Endodermal cell (in vitro differentiated cells): ENCODE measurements at regions not wholly inside any gene's neighbourhood (a gene's known extent, or its start where the extent isn't known, plus 50 kb on each side); places are given as distances from the start of the nearest gene placed in this dataset.

ENCODE experiments used
- DNase-seq: peaks from one replicate; pipeline ENCODE4 v3.0.0-alpha.2; 2017
- H3K27ac ChIP-seq: 2 replicates; pipeline ENCODE4 v1.5.1; 2013; ENCODE audit warnings: mild to moderate bottlenecking, low read depth, low read length, moderate library complexity
- H3K27me3 ChIP-seq: 2 replicates; pipeline ENCODE4 v1.6.1; 2013; ENCODE audit warnings: mild to moderate bottlenecking, low read length, moderate library complexity; ENCODE audit not compliant: insufficient read depth, control insufficient read depth, poor library complexity, severe bottlenecking
- H3K36me3 ChIP-seq: 2 replicates; pipeline ENCODE4 v1.7.0; 2013; ENCODE audit warnings: mild to moderate bottlenecking, low read length, moderate library complexity; ENCODE audit not compliant: control insufficient read depth, insufficient read depth
- H3K4me1 ChIP-seq: one replicate; pipeline ENCODE4 v1.7.0; 2013; ENCODE audit warnings: low read length; ENCODE audit not compliant: control insufficient read depth, insufficient read depth
- H3K4me3 ChIP-seq: 2 replicates; pipeline ENCODE4 v1.5.1; 2013; ENCODE audit warnings: mild to moderate bottlenecking, low read length, moderate library complexity
- H3K9ac ChIP-seq: 2 replicates; pipeline ENCODE4 v1.6.1; 2013; ENCODE audit warnings: mild to moderate bottlenecking, low read length, moderate library complexity; ENCODE audit not compliant: poor library complexity, severe bottlenecking; ENCODE audit errors: extremely low read depth
- H3K9me3 ChIP-seq: 2 replicates; pipeline ENCODE4 v1.6.1; 2013; ENCODE audit warnings: mild to moderate bottlenecking, low read length, moderate library complexity; ENCODE audit not compliant: control insufficient read depth
- H3K27ac Mint-ChIP-seq: 2 replicates; pipeline ENCODE4 v1.8.0; 2020; ENCODE audit warnings: mixed read lengths
- H3K27me3 Mint-ChIP-seq: 2 replicates; pipeline ENCODE4 v1.8.0; 2021; ENCODE audit warnings: mild to moderate bottlenecking, mixed read lengths; ENCODE audit not compliant: insufficient read depth
- H3K36me3 Mint-ChIP-seq: 2 replicates; pipeline ENCODE4 v1.8.0; 2020; ENCODE audit warnings: low read depth, mixed read lengths
- H3K4me1 Mint-ChIP-seq: 2 replicates; pipeline ENCODE4 v1.8.0; 2020; ENCODE audit warnings: mixed read lengths
- H3K4me3 Mint-ChIP-seq: 2 replicates; pipeline ENCODE4 v1.8.0; 2020; ENCODE audit warnings: mild to moderate bottlenecking, moderate library complexity, mixed read lengths
- H3K9me3 Mint-ChIP-seq: 2 replicates; pipeline ENCODE4 v1.8.0; 2020; ENCODE audit warnings: mild to moderate bottlenecking, mixed read lengths
- WGBS, 2 experiments: methylation state at CpG; one replicate each; pipeline versions ENCODE4 v1.1.5 to v1.1.7; 2013; ENCODE audit warnings: missing lambda C conversion rate in 2 of 2, mixed read lengths in 1 of 2; ENCODE audit not compliant: insufficient coverage in 1 of 2, insufficient read length in 1 of 2; 5-methylcytosine and 5-hydroxymethylcytosine counted together
- TF ChIP-seq, protein P1 (sequence below): fragments of 200-600 bp; sonication (generic); conservative IDR thresholded peaks from 2 replicates; pipeline ENCODE4 v1.5.0; 2021; ENCODE audit warnings: antibody characterized with exemption, mild to moderate bottlenecking

- Mint-ChIP-seq H3K4me1 (no peaks in the 10 kb centered on the region), H3K4me3 (no peak overlapping the region), H3K27ac (no peak overlapping the region), H3K27me3 (peaks cover 28% of the 10 kb centered on the region), H3K9me3 (no peaks in the 10 kb centered on the region), H3K36me3 (no peaks in the 10 kb centered on the region)
- 84% methylated on average over 2 of the region's 3 CpGs; no CpG with 5 or more reads in 1 of the 2 experiments for WGBS, 2 experiments
- Histone ChIP-seq H3K9ac (no peak overlapping the region), H3K4me1 (no peaks in the 10 kb centered on the region), H3K27me3 (peaks cover 21% of the 10 kb centered on the region), H3K36me3 (no peaks in the 10 kb centered on the region), H3K4me3 (no peak overlapping the region), H3K27ac (no peak overlapping the region), H3K9me3 (no peaks in the 10 kb centered on the region)
- TF ChIP-seq, protein P1, sequence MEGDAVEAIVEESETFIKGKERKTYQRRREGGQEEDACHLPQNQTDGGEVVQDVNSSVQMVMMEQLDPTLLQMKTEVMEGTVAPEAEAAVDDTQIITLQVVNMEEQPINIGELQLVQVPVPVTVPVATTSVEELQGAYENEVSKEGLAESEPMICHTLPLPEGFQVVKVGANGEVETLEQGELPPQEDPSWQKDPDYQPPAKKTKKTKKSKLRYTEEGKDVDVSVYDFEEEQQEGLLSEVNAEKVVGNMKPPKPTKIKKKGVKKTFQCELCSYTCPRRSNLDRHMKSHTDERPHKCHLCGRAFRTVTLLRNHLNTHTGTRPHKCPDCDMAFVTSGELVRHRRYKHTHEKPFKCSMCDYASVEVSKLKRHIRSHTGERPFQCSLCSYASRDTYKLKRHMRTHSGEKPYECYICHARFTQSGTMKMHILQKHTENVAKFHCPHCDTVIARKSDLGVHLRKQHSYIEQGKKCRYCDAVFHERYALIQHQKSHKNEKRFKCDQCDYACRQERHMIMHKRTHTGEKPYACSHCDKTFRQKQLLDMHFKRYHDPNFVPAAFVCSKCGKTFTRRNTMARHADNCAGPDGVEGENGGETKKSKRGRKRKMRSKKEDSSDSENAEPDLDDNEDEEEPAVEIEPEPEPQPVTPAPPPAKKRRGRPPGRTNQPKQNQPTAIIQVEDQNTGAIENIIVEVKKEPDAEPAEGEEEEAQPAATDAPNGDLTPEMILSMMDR, result no peak
- no peak for DNase-seq
Observed at GRCh38 chr18:47627030-47627429, 303.4 kb downstream of the SMAD2 start.

DNA sequence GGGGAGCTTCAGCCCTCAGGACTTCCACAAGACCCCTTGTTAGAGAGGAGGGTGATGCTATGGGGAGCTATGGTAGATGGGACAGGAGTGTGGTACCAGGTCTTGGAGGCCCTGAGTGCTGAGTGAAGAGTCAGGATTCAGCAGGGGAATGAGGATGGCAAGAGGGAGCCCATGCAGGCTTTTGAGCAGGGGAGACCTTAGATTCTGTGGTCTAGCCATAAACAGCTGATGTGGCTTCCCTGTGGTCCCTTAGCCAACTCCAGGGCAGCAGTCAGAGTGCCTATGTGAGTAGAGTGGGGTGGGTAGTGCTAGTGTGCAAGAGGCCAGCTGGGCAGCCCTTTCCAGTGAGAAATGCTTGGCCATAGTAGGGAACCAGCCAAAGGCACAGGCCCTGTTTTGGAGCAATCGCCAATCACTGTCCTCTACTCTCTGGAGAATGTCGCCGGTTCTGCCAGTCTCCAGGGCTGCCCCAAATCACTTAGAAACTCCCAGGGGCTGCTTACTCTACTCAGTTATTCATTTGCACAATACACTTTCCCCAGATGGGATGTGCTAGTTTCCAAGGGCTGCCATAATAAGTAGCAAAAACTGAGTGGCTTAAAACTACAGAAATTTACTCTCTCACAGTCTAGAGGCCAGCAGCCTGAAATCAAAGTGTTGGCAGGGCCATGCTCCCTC, 310.5 kb downstream of the SMAD2 start:
- Mint-ChIP-seq H3K9me3 (no peaks in the 10 kb centered on the region), H3K27me3 (peaks cover 6% of the 10 kb centered on the region), H3K4me1 (no peaks in the 10 kb centered on the region), H3K27ac (no peak overlapping the region), H3K36me3 (no peaks in the 10 kb centered on the region), H3K4me3 (no peak overlapping the region)
- no peak overlapping the region for H3K4me3 ChIP-seq
- DNase-seq, result no peak
- H3K36me3 ChIP-seq, result no peaks in the 10 kb centered on the region
- no peaks in the 10 kb centered on the region for H3K9me3 ChIP-seq
- WGBS, 2 experiments, result 92 to 100% methylated on average over 1 to 3 of the region's 3 CpGs
- no peak overlapping the region for H3K9ac ChIP-seq
- H3K27me3 ChIP-seq, result peaks cover 7% of the 10 kb centered on the region
- TF ChIP-seq, protein P1, result no peak
- no peak overlapping the region for H3K27ac ChIP-seq
- H3K4me1 ChIP-seq, result no peaks in the 10 kb centered on the region

- DNase-seq, result no peak
- H3K27ac Mint-ChIP-seq, result no peak overlapping the region
Observed at GRCh38 chr18:47618758-47619157, 311.7 kb downstream of the SMAD2 start.

More at GRCh38 chr18:47618758-47619157, 311.7 kb downstream of the SMAD2 start:
- Histone ChIP-seq H3K36me3 (no peaks in the 10 kb centered on the region), H3K27ac (no peak overlapping the region), H3K4me3 (no peak overlapping the region), H3K4me1 (no peaks in the 10 kb centered on the region), H3K9ac (no peak overlapping the region), H3K9me3 (no peaks in the 10 kb centered on the region), H3K27me3 (peaks cover 7% of the 10 kb centered on the region)
- Mint-ChIP-seq H3K9me3 (no peaks in the 10 kb centered on the region), H3K4me1 (no peaks in the 10 kb centered on the region), H3K27me3 (peaks cover 6% of the 10 kb centered on the region), H3K36me3 (no peaks in the 10 kb centered on the region), H3K4me3 (no peak overlapping the region)
- TF ChIP-seq, protein P1, result peak; percentile 46
- WGBS, 2 experiments, result 90 to 96% methylated on average over 2 to 3 of the region's 3 CpGs
